ENCODE measurements at regions not wholly inside any gene's neighbourhood (a gene's known extent, or its start where the extent isn't known, plus 50 kb on each side); places are given as distances from the start of the nearest gene placed in this dataset.

DNA sequence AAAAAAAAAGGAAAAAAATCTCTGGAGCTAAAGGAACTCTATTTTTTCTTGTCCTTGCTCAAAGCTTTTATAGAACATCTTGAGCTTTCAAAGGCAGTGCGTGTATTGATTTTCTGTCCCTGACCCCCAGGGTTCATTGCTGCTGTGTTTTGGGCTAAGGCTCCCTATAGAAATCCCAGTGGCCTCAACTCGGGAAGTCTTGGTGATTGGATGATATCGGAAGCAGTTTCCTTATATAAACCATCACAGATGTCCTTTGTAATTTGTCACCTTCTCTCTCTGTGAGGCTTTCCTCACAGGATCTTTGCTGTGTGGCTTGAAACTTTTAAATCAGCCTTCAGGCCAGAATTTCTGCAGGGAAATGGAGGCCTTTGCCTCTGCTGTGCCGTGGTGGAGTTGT is 397.7 kb downstream of the RPS6KC1 start:
- no peak overlapping the region for H3K27ac Mint-ChIP-seq
- ChIA-PET CTCF (interaction anchor here (0.7 kb wide), 1 partner anchor 9 kb away, joined by 4 read pairs; no protein-coding TSS in a partner anchor), POLR2A (no interaction called here)
- Histone ChIP-seq H3K9me3 (ENCODE audit: control extremely low read depth in 1 of 3, control insufficient read depth in 2 of 3, insufficient read depth in 1 of 3, low read length in 2 of 3) (no peaks in the 10 kb centered on the region), H3K36me3 (replicated peaks in 1 of 2; ENCODE audit: control extremely low read depth in 1 of 2, control insufficient read depth in 1 of 2, extremely low read depth in 1 of 2, insufficient read depth in 2 of 2, low read length in 1 of 2) (no peaks in the 10 kb centered on the region), H3K4me2 (replicated peaks; ENCODE audit: low read depth, low read length, poor library complexity, severe bottlenecking) (no peak overlapping the region), H4K20me1 (ENCODE audit: control insufficient read depth, insufficient read depth, low read length, poor library complexity, severe bottlenecking) (no peaks in the 10 kb centered on the region), H3K27me3 (replicated peaks in 1 of 4; ENCODE audit: control extremely low read depth in 1 of 4, control insufficient read depth in 3 of 4, insufficient read depth in 4 of 4, low read length in 3 of 4) (no peaks in the 10 kb centered on the region), H3K9ac (ENCODE audit: low read length) (no peak overlapping the region), H3K4me3 (ENCODE audit: control extremely low read depth in 1 of 5, extremely low read depth in 1 of 5, insufficient read depth in 1 of 5, low read depth in 2 of 5, low read length in 4 of 5) (no peak overlapping the region), H3K27ac (ENCODE audit: low read length in 2 of 2) (no peak overlapping the region), H2AFZ (ENCODE audit: insufficient read depth, low read depth, low read length, poor library complexity, severe bottlenecking) (no peak overlapping the region), H3K79me2 (ENCODE audit: control insufficient read depth, insufficient read depth, low read length) (no peaks in the 10 kb centered on the region), H3K4me1 (ENCODE audit: control insufficient read depth in 2 of 2, insufficient read depth in 2 of 2, low read length in 2 of 2) (no peaks in the 10 kb centered on the region)
- H3K4me3 Mint-ChIP-seq = no peak overlapping the region
- H3K4me1 Mint-ChIP-seq = no peaks in the 10 kb centered on the region
- ATAC-seq (ENCODE audit: low read depth) (no peak), DNase-seq (no peak)
- no peaks in the 10 kb centered on the region for H3K9me3 Mint-ChIP-seq (ENCODE audit: insufficient read depth)
- intact Hi-C loops (cut with micrococcal nuclease) = no loop called here
- whole genome bisulfite sequencing (ENCODE audit: insufficient coverage) = no CpG with 5 or more reads among the region's 4 CpGs
- TF ChIP-seq EZH2 (IDR thresholded peaks at IDR 0.05; ENCODE audit: borderline replicate concordance, insufficient read depth, low read depth, low read length, poor library complexity, severe bottlenecking) = no peak
- TF ChIP-seq, protein P1, sequence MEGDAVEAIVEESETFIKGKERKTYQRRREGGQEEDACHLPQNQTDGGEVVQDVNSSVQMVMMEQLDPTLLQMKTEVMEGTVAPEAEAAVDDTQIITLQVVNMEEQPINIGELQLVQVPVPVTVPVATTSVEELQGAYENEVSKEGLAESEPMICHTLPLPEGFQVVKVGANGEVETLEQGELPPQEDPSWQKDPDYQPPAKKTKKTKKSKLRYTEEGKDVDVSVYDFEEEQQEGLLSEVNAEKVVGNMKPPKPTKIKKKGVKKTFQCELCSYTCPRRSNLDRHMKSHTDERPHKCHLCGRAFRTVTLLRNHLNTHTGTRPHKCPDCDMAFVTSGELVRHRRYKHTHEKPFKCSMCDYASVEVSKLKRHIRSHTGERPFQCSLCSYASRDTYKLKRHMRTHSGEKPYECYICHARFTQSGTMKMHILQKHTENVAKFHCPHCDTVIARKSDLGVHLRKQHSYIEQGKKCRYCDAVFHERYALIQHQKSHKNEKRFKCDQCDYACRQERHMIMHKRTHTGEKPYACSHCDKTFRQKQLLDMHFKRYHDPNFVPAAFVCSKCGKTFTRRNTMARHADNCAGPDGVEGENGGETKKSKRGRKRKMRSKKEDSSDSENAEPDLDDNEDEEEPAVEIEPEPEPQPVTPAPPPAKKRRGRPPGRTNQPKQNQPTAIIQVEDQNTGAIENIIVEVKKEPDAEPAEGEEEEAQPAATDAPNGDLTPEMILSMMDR (IDR thresholded peaks at IDR 0.05) = no peak
- no peaks in the 10 kb centered on the region for H3K27me3 Mint-ChIP-seq

DNA sequence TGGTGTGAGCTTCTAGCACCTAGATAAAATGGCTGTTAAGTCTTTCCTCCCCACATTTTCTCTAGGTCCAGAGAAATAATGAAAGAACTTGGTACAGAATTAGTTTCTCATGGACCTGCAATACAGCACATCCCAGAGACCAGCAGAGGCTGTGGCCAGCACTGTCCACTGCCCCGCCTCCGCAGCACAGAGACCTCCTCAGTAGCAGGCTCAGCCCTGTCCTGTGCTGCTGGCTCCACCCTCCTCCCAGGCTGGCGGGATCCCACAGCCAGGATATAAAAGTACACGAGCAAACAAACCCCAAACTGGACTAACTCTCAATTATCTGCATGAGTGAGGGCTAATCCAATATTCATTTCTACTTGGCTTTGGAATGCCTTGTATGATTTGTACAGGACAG is 401.5 kb downstream of the RPS6KC1 start:
- DNase-seq = no peak
- H3K4me1 Mint-ChIP-seq = no peaks in the 10 kb centered on the region
- H4K20me1 ChIP-seq (ENCODE audit: control insufficient read depth, insufficient read depth, low read length, poor library complexity, severe bottlenecking) = no peaks in the 10 kb centered on the region
- no peak overlapping the region for H3K4me3 ChIP-seq (ENCODE audit: control extremely low read depth in 1 of 5, extremely low read depth in 1 of 5, insufficient read depth in 1 of 5, low read depth in 2 of 5, low read length in 4 of 5)
- no peak overlapping the region for H2AFZ ChIP-seq (ENCODE audit: insufficient read depth, low read depth, low read length, poor library complexity, severe bottlenecking)
- H3K9ac ChIP-seq (ENCODE audit: low read length) = no peak overlapping the region
- ATAC-seq (ENCODE audit: low read depth) = no peak
- no peak overlapping the region for H3K27ac ChIP-seq (ENCODE audit: low read length in 2 of 2)
- ChIA-PET CTCF (no interaction called here), POLR2A (no interaction called here)
- intact Hi-C loops (cut with micrococcal nuclease) = no loop called here
- H3K9me3 ChIP-seq (ENCODE audit: control extremely low read depth in 1 of 3, control insufficient read depth in 2 of 3, insufficient read depth in 1 of 3, low read length in 2 of 3) = no peaks in the 10 kb centered on the region
- H3K4me3 Mint-ChIP-seq = no peak overlapping the region
- no peaks in the 10 kb centered on the region for H3K79me2 ChIP-seq (ENCODE audit: control insufficient read depth, insufficient read depth, low read length)
- WGBS (ENCODE audit: insufficient coverage) = 91% methylated on average over 3 of the region's 4 CpGs
- no peak overlapping the region for H3K4me2 ChIP-seq (replicated peaks; ENCODE audit: low read depth, low read length, poor library complexity, severe bottlenecking)
- no peaks in the 10 kb centered on the region for H3K27me3 ChIP-seq (replicated peaks in 1 of 4; ENCODE audit: control extremely low read depth in 1 of 4, control insufficient read depth in 3 of 4, insufficient read depth in 4 of 4, low read length in 3 of 4)
- H3K9me3 Mint-ChIP-seq (ENCODE audit: insufficient read depth) = no peaks in the 10 kb centered on the region
- H3K27me3 Mint-ChIP-seq = no peaks in the 10 kb centered on the region
- no peaks in the 10 kb centered on the region for H3K4me1 ChIP-seq (ENCODE audit: control insufficient read depth in 2 of 2, insufficient read depth in 2 of 2, low read length in 2 of 2)
- TF ChIP-seq EZH2 (IDR thresholded peaks at IDR 0.05; ENCODE audit: borderline replicate concordance, insufficient read depth, low read depth, low read length, poor library complexity, severe bottlenecking) = no peak
- TF ChIP-seq, protein P1 (IDR thresholded peaks at IDR 0.05) = no peak
- no peaks in the 10 kb centered on the region for H3K36me3 ChIP-seq (replicated peaks in 1 of 2; ENCODE audit: control extremely low read depth in 1 of 2, control insufficient read depth in 1 of 2, extremely low read depth in 1 of 2, insufficient read depth in 2 of 2, low read length in 1 of 2)
- no peak overlapping the region for H3K27ac Mint-ChIP-seq

Measured in B cell (primary cell).